Activated CD4-positive, alpha-beta T cell treated with anti-CD3 and anti-CD28 coated beads, Interleukin-2, amount 10 ng/mL, durations not matched to agents 24 days and 14 days (primary cell): ENCODE measurements at regions not wholly inside any gene's neighbourhood (a gene's known extent, or its start where the extent isn't known, plus 50 kb on each side); places are given as distances from the start of the nearest gene placed in this dataset.
"Not testable (repeated sequence)": the region's sequence is repeated elsewhere in the genome, so short reads cannot be mapped to it uniquely, and the experiment has no call there.

Experiments used
- DNase-seq: peaks from one replicate; pipeline ENCODE4 v3.0.0; 2022
- H3K27ac Mint-ChIP-seq: one replicate; pipeline ENCODE4 v1.8.0; 2022; ENCODE audit warnings: mild to moderate bottlenecking, mixed read lengths
- H3K27me3 Mint-ChIP-seq: one replicate; pipeline ENCODE4 v1.8.0; 2022; ENCODE audit warnings: mixed read lengths
- H3K36me3 Mint-ChIP-seq: one replicate; pipeline ENCODE4 v1.8.0; 2022; ENCODE audit warnings: low read depth, mild to moderate bottlenecking, mixed read lengths
- H3K4me1 Mint-ChIP-seq: one replicate; pipeline ENCODE4 v1.8.0; 2021; ENCODE audit warnings: mixed read lengths
- H3K4me3 Mint-ChIP-seq: one replicate; pipeline ENCODE4 v1.8.0; 2022; ENCODE audit warnings: mild to moderate bottlenecking, moderate library complexity, mixed read lengths
- H3K9me3 Mint-ChIP-seq: one replicate; pipeline ENCODE4 v1.8.0; 2021; ENCODE audit warnings: mixed read lengths
- intact Hi-C: fragments of 100-400 bp; cut with micrococcal nuclease; formaldehyde crosslinking; loops from one replicate; pipeline ENCODE4 v1.15.1; 2023

GRCh38 chr22:11038786-11039185, 4489.2 kb upstream of the OR11H1 start:
- peak; percentile 48 for DNase-seq
- H3K4me3 Mint-ChIP-seq, H3K36me3 Mint-ChIP-seq, H3K27me3 Mint-ChIP-seq, intact Hi-C loops, H3K4me1 Mint-ChIP-seq, H3K27ac Mint-ChIP-seq: not testable (repeated sequence)
- H3K9me3 Mint-ChIP-seq, result peaks cover 51% of the 10 kb centered on the region

GRCh38 chr22:11041416-11041815, 4486.6 kb upstream of the OR11H1 start:
- H3K27ac Mint-ChIP-seq, H3K27me3 Mint-ChIP-seq, H3K4me1 Mint-ChIP-seq, H3K36me3 Mint-ChIP-seq, H3K4me3 Mint-ChIP-seq, intact Hi-C loops: not testable (repeated sequence)
- H3K9me3 Mint-ChIP-seq, result peaks cover 38% of the 10 kb centered on the region
- peak; percentile 50 for DNase-seq

- peak; percentile 53 for DNase-seq
- Mint-ChIP-seq H3K4me3 (no peak overlapping the region), H3K27me3 (no peaks in the 10 kb centered on the region), H3K9me3 (peaks cover 34% of the 10 kb centered on the region), H3K36me3 (peaks cover 2% of the 10 kb centered on the region), H3K4me1 (no peaks in the 10 kb centered on the region), H3K27ac (no peak overlapping the region)
- intact Hi-C loops, result no loop called here
These were observed 4485.9 kb upstream of the OR11H1 start for GRCh38 chr22:11042116-11042515.

GRCh38 chr22:11043289-11043688, 4484.7 kb upstream of the OR11H1 start:
- intact Hi-C loops, H3K4me3 Mint-ChIP-seq, DNase-seq, H3K4me1 Mint-ChIP-seq, H3K36me3 Mint-ChIP-seq, H3K27me3 Mint-ChIP-seq, H3K27ac Mint-ChIP-seq: not testable (repeated sequence)
- peaks cover 26% of the 10 kb centered on the region for H3K9me3 Mint-ChIP-seq

GRCh38 chr22:11048884-11049283, 4479.1 kb upstream of the OR11H1 start:
- H3K4me3 Mint-ChIP-seq, intact Hi-C loops: not testable (repeated sequence)

GRCh38 chr22:11050226-11050625, 4477.8 kb upstream of the OR11H1 start:
- DNase-seq, H3K4me1 Mint-ChIP-seq, intact Hi-C loops, H3K27me3 Mint-ChIP-seq, H3K36me3 Mint-ChIP-seq, H3K27ac Mint-ChIP-seq, H3K4me3 Mint-ChIP-seq: not testable (repeated sequence)
- peaks cover 23% of the 10 kb centered on the region for H3K9me3 Mint-ChIP-seq

More at GRCh38 chr22:11048884-11049283, 4479.1 kb upstream of the OR11H1 start:
- H3K27me3 Mint-ChIP-seq, H3K36me3 Mint-ChIP-seq, DNase-seq, H3K27ac Mint-ChIP-seq, H3K4me1 Mint-ChIP-seq: not testable (repeated sequence)
- H3K9me3 Mint-ChIP-seq, result peaks cover 16% of the 10 kb centered on the region

DNA sequence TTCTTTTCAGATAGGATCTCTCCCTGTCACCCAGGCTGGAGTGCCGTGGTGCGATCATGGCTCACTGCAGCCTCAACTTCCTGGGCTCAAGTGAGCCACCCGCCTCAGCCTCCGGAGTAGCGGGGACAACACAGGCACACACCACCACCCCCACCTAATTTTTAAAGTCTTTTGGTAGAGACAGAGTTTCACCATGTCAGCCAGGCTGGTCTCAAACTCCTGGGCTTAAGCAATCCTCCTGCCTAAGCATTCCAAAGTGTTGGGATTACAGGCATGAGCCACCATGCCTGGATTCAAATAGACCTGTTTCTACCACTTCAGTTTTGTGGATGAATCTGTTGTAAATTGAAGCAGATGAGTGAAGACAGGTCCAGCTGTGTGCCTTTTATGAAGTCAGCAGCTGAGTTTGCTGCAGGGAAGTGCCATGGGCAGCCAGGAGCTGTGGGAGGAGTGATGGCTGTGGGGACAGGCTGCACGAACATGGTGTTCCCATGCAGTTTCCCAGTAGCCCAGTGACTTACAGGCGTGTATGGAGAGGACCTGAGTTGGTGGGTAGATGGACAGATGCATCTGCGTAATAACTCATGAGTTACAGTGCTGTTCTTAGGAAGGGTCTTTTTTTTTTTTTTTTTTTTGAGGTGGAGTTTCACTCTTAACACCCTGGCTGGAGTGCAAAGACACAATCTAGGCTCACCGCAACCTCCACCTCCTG, 4476.4 kb upstream of the OR11H1 start:
- H3K4me3 Mint-ChIP-seq, H3K27me3 Mint-ChIP-seq, H3K4me1 Mint-ChIP-seq, intact Hi-C loops, H3K27ac Mint-ChIP-seq, H3K36me3 Mint-ChIP-seq: not testable (repeated sequence)
- DNase-seq, result peak; percentile 60
- peaks cover 28% of the 10 kb centered on the region for H3K9me3 Mint-ChIP-seq

GRCh38 chr22:11053403-11054344, 4474.3 kb upstream of the OR11H1 start:
- H3K27ac Mint-ChIP-seq, H3K4me3 Mint-ChIP-seq, H3K36me3 Mint-ChIP-seq, intact Hi-C loops, H3K4me1 Mint-ChIP-seq, H3K27me3 Mint-ChIP-seq: not testable (repeated sequence)
- H3K9me3 Mint-ChIP-seq, result peaks cover 28% of the 10 kb centered on the region
- DNase-seq, result peak; percentile 56

DNA sequence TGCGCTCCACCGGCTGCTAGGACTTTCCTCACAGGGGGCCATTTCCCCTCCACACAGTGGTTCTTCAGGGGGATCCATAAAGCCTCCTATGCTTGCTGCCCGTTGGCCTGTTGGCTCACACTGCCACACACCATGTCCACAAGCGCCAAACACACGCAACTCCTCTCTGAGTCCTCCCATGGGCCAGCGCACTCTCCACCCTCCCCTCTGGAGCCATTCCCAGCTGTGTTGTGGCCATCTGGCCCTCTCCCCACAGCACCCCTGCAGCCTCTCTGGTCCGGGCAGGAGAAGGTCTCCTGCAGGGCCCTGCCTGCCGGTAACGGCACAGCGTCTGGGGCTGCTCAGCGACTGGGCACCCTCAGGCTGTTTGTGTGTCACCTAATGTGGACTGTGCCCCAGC, 4473.3 kb upstream of the OR11H1 start:
- H3K36me3 Mint-ChIP-seq, intact Hi-C loops, H3K4me1 Mint-ChIP-seq, H3K27me3 Mint-ChIP-seq, H3K27ac Mint-ChIP-seq, H3K4me3 Mint-ChIP-seq: not testable (repeated sequence)
- peaks cover 23% of the 10 kb centered on the region for H3K9me3 Mint-ChIP-seq
- peak; percentile 54 for DNase-seq

- H3K27ac Mint-ChIP-seq, H3K4me1 Mint-ChIP-seq, intact Hi-C loops, H3K4me3 Mint-ChIP-seq, H3K27me3 Mint-ChIP-seq, H3K36me3 Mint-ChIP-seq: not testable (repeated sequence)
- H3K9me3 Mint-ChIP-seq, result peaks cover 23% of the 10 kb centered on the region
- DNase-seq, result peak; percentile 51
These were observed 4472.8 kb upstream of the OR11H1 start for GRCh38 chr22:11055176-11055575.

GRCh38 chr22:11057955-11058547, 4469.9 kb upstream of the OR11H1 start:
- intact Hi-C loops, H3K4me1 Mint-ChIP-seq, H3K27ac Mint-ChIP-seq, H3K27me3 Mint-ChIP-seq, H3K4me3 Mint-ChIP-seq, DNase-seq, H3K36me3 Mint-ChIP-seq: not testable (repeated sequence)
- peaks cover 32% of the 10 kb centered on the region for H3K9me3 Mint-ChIP-seq

- H3K27ac Mint-ChIP-seq, DNase-seq, H3K27me3 Mint-ChIP-seq, H3K4me1 Mint-ChIP-seq, H3K36me3 Mint-ChIP-seq, intact Hi-C loops, H3K4me3 Mint-ChIP-seq: not testable (repeated sequence)
- H3K9me3 Mint-ChIP-seq, result peaks cover 35% of the 10 kb centered on the region
These were observed 4468.9 kb upstream of the OR11H1 start for GRCh38 chr22:11059129-11059528.

DNA sequence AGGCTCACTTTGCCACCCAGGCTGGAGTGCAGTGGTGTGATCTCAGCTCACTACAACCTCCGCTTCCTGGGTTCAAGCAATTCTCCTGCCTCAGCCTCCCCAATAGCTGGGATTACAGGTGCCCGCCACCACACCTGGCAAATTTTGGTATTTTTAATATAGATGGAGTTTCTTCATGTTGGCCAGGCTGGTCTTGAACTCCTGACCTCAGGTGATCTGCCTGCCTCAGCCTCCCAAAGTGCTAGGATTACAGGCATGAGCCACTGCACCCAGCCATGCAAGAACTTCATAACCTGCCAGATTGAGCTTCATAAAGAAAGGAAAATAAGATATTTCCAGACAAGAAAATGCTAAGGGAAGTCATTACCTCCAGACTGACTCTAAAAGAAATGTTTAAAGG, 4467.2 kb upstream of the OR11H1 start:
- peaks cover 40% of the 10 kb centered on the region for H3K9me3 Mint-ChIP-seq
- H3K27me3 Mint-ChIP-seq, H3K4me1 Mint-ChIP-seq, H3K4me3 Mint-ChIP-seq, H3K36me3 Mint-ChIP-seq, intact Hi-C loops, H3K27ac Mint-ChIP-seq: not testable (repeated sequence)
- DNase-seq, result peak; percentile 51

GRCh38 chr22:11062534-11062933, 4465.5 kb upstream of the OR11H1 start:
- H3K27ac Mint-ChIP-seq, H3K36me3 Mint-ChIP-seq, H3K4me3 Mint-ChIP-seq, H3K4me1 Mint-ChIP-seq, intact Hi-C loops, H3K27me3 Mint-ChIP-seq: not testable (repeated sequence)
- peaks cover 49% of the 10 kb centered on the region for H3K9me3 Mint-ChIP-seq
- peak; percentile 60 for DNase-seq
